HepG2 (cell line): ENCODE measurements at regions not wholly inside any gene's neighbourhood (a gene's known extent, or its start where the extent isn't known, plus 50 kb on each side); places are given as distances from the start of the nearest gene placed in this dataset.

Source experiments
- FOSL1 ChIP-seq: sonication (generic); formaldehyde crosslinking; IDR thresholded peaks from 2 replicates; pipeline ENCODE4 v1.9.0; 2021; ENCODE audit warnings: missing genetic modification reagents, borderline replicate concordance
- FOXA3 ChIP-seq: IDR thresholded peaks from 2 replicates; pipeline ENCODE4 v1.6.1; 2016; ENCODE audit warnings: missing genetic modification reagents, missing compliant biosample characterization
- GMEB1 ChIP-seq: sonication (generic); formaldehyde crosslinking; IDR thresholded peaks from 2 replicates; pipeline ENCODE4 v1.5.1; 2020; ENCODE audit warnings: missing genetic modification reagents, mild to moderate bottlenecking, borderline replicate concordance
- SMC3 ChIP-seq: IDR thresholded peaks from 2 replicates; pipeline ENCODE4 v1.6.1; 2011; ENCODE audit warnings: low read length, improper control_type of control experiment
- THRA ChIP-seq: sonication (generic); formaldehyde crosslinking; IDR thresholded peaks from 2 replicates; pipeline ENCODE4 v1.4.0; 2020; ENCODE audit warnings: missing genetic modification reagents, borderline replicate concordance
- ZBTB33 ChIP-seq: sonication (generic); formaldehyde crosslinking; IDR thresholded peaks from 2 replicates; pipeline ENCODE4 v1.4.0; 2020; ENCODE audit warnings: missing genetic modification reagents
- ZNF124 ChIP-seq: sonication (generic); formaldehyde crosslinking; IDR thresholded peaks from 2 replicates; pipeline ENCODE4 v1.4.0; 2020; ENCODE audit warnings: missing genetic modification reagents
- ZNF446 ChIP-seq: sonication (generic); formaldehyde crosslinking; IDR thresholded peaks from 2 replicates; pipeline ENCODE4 v1.5.0; 2020; ENCODE audit warnings: mild to moderate bottlenecking, missing genetic modification reagents
- TF ChIP-seq, protein P1 (sequence below): sonication (generic); formaldehyde crosslinking; IDR thresholded peaks from 2 replicates; pipeline ENCODE4 v1.5.0; 2020; ENCODE audit warnings: missing genetic modification reagents
- TF ChIP-seq, protein P2 (sequence below): sonication (generic); formaldehyde crosslinking; IDR thresholded peaks from 2 replicates; pipeline ENCODE4 v1.8.1; 2022; ENCODE audit warnings: low read depth, mild to moderate bottlenecking, missing genetic modification reagents
- TF ChIP-seq, protein P3 (sequence below): sonication (generic); formaldehyde crosslinking; IDR thresholded peaks from 2 replicates; pipeline ENCODE4 v1.8.0; 2022; ENCODE audit warnings: missing genetic modification reagents, mild to moderate bottlenecking, moderate library complexity, borderline replicate concordance
- TF ChIP-seq, protein P4 (sequence below): sonication (generic); formaldehyde crosslinking; IDR thresholded peaks from 2 replicates; pipeline ENCODE4 v1.4.0; 2020; ENCODE audit warnings: missing genetic modification reagents
- TF ChIP-seq, protein P5 (sequence below): sonication (generic); formaldehyde crosslinking; IDR thresholded peaks from 2 replicates; pipeline ENCODE4 v1.4.0; 2020; ENCODE audit warnings: missing genetic modification reagents

DNA sequence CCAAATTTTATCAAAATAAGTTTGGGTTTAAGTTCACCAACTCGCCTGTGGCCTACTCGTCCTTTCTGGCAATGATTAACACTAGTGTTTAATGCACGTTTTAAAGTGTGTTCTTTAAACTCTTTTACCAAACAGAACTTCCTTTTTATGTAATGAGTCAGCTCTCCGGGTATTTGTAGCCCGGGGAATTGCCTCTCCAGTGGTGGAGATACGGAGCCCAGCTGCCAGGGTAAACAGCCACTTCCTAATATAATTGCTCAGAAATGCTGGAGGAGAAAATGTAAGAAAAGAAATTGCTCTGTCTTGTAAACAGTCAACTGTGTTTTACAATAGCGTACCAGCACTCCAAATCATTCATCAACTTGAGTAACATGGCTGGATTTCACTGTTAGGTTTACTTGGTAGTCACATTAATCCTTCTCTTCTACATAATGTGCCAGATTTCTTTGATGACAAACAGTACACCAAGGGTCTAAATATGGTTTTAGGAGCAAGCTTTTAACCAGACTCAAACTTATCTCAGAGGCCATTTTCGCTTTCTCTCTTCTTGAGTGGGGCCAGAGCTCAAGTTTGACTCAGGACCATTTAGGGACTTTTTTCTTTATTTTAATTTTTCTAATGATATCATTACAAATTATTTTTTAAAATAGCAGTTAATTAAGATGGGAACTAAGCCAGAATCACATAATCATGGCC, 101.2 kb upstream of the SLC38A2 start (continued):
- 0 out of 2 replicates have a peak, but pooled peaks have one; percentile 41 for TF ChIP-seq GMEB1 (CRISPR knock-in tag)
- TF ChIP-seq, protein P1, sequence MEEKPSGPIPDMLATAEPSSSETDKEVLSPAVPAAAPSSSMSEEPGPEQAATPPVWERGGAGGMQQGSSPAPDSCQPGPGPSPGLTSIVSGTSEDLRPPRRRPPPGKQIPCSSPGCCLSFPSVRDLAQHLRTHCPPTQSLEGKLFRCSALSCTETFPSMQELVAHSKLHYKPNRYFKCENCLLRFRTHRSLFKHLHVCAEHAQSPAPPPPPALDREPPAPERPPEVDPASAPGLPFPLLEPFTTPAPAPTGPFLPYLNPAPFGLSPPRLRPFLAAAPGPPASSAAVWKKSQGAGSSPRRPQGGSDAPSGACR (CRISPR knock-in tag): 0 out of 2 replicates have a peak, but pooled peaks have one; percentile 32
- TF ChIP-seq, protein P2, sequence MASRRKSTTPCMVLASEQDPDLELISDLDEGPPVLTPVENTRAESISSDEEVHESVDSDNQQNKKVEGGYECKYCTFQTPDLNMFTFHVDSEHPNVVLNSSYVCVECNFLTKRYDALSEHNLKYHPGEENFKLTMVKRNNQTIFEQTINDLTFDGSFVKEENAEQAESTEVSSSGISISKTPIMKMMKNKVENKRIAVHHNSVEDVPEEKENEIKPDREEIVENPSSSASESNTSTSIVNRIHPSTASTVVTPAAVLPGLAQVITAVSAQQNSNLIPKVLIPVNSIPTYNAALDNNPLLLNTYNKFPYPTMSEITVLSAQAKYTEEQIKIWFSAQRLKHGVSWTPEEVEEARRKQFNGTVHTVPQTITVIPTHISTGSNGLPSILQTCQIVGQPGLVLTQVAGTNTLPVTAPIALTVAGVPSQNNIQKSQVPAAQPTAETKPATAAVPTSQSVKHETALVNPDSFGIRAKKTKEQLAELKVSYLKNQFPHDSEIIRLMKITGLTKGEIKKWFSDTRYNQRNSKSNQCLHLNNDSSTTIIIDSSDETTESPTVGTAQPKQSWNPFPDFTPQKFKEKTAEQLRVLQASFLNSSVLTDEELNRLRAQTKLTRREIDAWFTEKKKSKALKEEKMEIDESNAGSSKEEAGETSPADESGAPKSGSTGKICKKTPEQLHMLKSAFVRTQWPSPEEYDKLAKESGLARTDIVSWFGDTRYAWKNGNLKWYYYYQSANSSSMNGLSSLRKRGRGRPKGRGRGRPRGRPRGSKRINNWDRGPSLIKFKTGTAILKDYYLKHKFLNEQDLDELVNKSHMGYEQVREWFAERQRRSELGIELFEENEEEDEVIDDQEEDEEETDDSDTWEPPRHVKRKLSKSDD: peak; percentile 26; the same call in 1 of the 2 replicates
- 0 out of 2 replicates have a peak, but pooled peaks have one; percentile 19 for TF ChIP-seq SMC3
- TF ChIP-seq ZNF124: 0 out of 2 replicates have a peak, but pooled peaks have one; percentile 32
- TF ChIP-seq THRA (CRISPR knock-in tag): peak; percentile 74; the same call in 1 of the 2 replicates
- TF ChIP-seq FOSL1 (CRISPR knock-in tag): peak; percentile 93
- TF ChIP-seq, protein P3, sequence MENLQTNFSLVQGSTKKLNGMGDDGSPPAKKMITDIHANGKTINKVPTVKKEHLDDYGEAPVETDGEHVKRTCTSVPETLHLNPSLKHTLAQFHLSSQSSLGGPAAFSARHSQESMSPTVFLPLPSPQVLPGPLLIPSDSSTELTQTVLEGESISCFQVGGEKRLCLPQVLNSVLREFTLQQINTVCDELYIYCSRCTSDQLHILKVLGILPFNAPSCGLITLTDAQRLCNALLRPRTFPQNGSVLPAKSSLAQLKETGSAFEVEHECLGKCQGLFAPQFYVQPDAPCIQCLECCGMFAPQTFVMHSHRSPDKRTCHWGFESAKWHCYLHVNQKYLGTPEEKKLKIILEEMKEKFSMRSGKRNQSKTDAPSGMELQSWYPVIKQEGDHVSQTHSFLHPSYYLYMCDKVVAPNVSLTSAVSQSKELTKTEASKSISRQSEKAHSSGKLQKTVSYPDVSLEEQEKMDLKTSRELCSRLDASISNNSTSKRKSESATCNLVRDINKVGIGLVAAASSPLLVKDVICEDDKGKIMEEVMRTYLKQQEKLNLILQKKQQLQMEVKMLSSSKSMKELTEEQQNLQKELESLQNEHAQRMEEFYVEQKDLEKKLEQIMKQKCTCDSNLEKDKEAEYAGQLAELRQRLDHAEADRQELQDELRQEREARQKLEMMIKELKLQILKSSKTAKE (CRISPR knock-in tag): 0 out of 2 replicates have a peak, but pooled peaks have one; percentile 42
- peak; percentile 94 for TF ChIP-seq FOXA3 (CRISPR knock-in tag)
- TF ChIP-seq ZBTB33 (CRISPR knock-in tag): peak; percentile 29; the same call in 1 of the 2 replicates
- TF ChIP-seq, protein P4, sequence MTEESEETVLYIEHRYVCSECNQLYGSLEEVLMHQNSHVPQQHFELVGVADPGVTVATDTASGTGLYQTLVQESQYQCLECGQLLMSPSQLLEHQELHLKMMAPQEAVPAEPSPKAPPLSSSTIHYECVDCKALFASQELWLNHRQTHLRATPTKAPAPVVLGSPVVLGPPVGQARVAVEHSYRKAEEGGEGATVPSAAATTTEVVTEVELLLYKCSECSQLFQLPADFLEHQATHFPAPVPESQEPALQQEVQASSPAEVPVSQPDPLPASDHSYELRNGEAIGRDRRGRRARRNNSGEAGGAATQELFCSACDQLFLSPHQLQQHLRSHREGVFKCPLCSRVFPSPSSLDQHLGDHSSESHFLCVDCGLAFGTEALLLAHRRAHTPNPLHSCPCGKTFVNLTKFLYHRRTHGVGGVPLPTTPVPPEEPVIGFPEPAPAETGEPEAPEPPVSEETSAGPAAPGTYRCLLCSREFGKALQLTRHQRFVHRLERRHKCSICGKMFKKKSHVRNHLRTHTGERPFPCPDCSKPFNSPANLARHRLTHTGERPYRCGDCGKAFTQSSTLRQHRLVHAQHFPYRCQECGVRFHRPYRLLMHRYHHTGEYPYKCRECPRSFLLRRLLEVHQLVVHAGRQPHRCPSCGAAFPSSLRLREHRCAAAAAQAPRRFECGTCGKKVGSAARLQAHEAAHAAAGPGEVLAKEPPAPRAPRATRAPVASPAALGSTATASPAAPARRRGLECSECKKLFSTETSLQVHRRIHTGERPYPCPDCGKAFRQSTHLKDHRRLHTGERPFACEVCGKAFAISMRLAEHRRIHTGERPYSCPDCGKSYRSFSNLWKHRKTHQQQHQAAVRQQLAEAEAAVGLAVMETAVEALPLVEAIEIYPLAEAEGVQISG (CRISPR knock-in tag): peak; percentile 31; the same call in 1 of the 2 replicates
- no peak for TF ChIP-seq ZNF446 (CRISPR knock-in tag)
- TF ChIP-seq, protein P5, sequence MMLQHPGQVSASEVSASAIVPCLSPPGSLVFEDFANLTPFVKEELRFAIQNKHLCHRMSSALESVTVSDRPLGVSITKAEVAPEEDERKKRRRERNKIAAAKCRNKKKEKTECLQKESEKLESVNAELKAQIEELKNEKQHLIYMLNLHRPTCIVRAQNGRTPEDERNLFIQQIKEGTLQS: peak; percentile 86
